Large intestine (tissue), 3 donors: ENCODE measurements at regions not wholly inside any gene's neighbourhood (a gene's known extent, or its start where the extent isn't known, plus 50 kb on each side); places are given as distances from the start of the nearest gene placed in this dataset.

Source experiments
- DNase-seq, 2 donors: peaks; one replicate each; pipeline versions ENCODE4 v3.0.0 to v3.0.0-alpha.2; 2013
- H3K27ac ChIP-seq: one replicate; pipeline ENCODE4 v1.5.1; 2013; ENCODE audit warnings: low read length
- H3K27me3 ChIP-seq: 2 replicates; pipeline ENCODE4 v1.6.1; 2013; ENCODE audit warnings: low read length; ENCODE audit not compliant: control insufficient read depth, insufficient read depth
- H3K36me3 ChIP-seq: 2 replicates; pipeline ENCODE4 v1.6.1; 2013; ENCODE audit warnings: low read length; ENCODE audit not compliant: control insufficient read depth, insufficient read depth
- H3K4me1 ChIP-seq: one replicate; pipeline ENCODE4 v1.6.1; 2013; ENCODE audit warnings: low read length; ENCODE audit not compliant: control insufficient read depth, insufficient read depth
- H3K4me3 ChIP-seq: one replicate; pipeline ENCODE4 v1.5.1; 2013; ENCODE audit warnings: low read length
- H3K9me3 ChIP-seq: one replicate; pipeline ENCODE4 v1.6.1; 2013; ENCODE audit warnings: mild to moderate bottlenecking, low read depth, low read length, moderate library complexity; ENCODE audit not compliant: control insufficient read depth
- WGBS: methylation state at CpG from one replicate; pipeline ENCODE4 v1.1.5; 2013; ENCODE audit warnings: low lambda C conversion rate; ENCODE audit not compliant: insufficient coverage; 5-methylcytosine and 5-hydroxymethylcytosine counted together

GRCh38 chr15:94970096-94970495 is 738.7 kb downstream of the MCTP2 start:
- no peaks in the 10 kb centered on the region for H3K4me1 ChIP-seq
- H3K9me3 ChIP-seq = no peaks in the 10 kb centered on the region
- H3K27ac ChIP-seq = no peak overlapping the region
- no peak for DNase-seq
- H3K4me3 ChIP-seq = no peak overlapping the region
- 100% methylated on average over 1 of the region's 1 CpG for WGBS
- H3K27me3 ChIP-seq = no peaks in the 10 kb centered on the region
- H3K36me3 ChIP-seq = no peaks in the 10 kb centered on the region

- no peaks in the 10 kb centered on the region for H3K27me3 ChIP-seq
- no peaks in the 10 kb centered on the region for H3K9me3 ChIP-seq
- H3K4me1 ChIP-seq = no peaks in the 10 kb centered on the region
- no CpG with 5 or more reads among the region's 9 CpGs for WGBS
- H3K36me3 ChIP-seq = no peaks in the 10 kb centered on the region
- H3K4me3 ChIP-seq = no peak overlapping the region
- no peak overlapping the region for H3K27ac ChIP-seq
- no peak for DNase-seq
Measured at GRCh38 chr15:94970802-94971201, 739.4 kb downstream of the MCTP2 start.

GRCh38 chr15:94972314-94972713 is 741.0 kb downstream of the MCTP2 start:
- Histone ChIP-seq H3K27me3 (no peaks in the 10 kb centered on the region), H3K9me3 (no peaks in the 10 kb centered on the region), H3K36me3 (no peaks in the 10 kb centered on the region), H3K4me3 (no peak overlapping the region), H3K4me1 (no peaks in the 10 kb centered on the region), H3K27ac (no peak overlapping the region)
- WGBS = no CpG with 5 or more reads among the region's 2 CpGs
- no peak for DNase-seq

- Histone ChIP-seq H3K36me3 (no peaks in the 10 kb centered on the region), H3K4me1 (no peaks in the 10 kb centered on the region), H3K27me3 (no peaks in the 10 kb centered on the region), H3K27ac (no peak overlapping the region), H3K4me3 (no peak overlapping the region), H3K9me3 (no peaks in the 10 kb centered on the region)
- no peak for DNase-seq
- WGBS = no CpG with 5 or more reads among the region's 1 CpG
Measured at GRCh38 chr15:94987085-94987484, 755.7 kb downstream of the MCTP2 start.

GRCh38 chr15:94991718-94992117 is 760.4 kb downstream of the MCTP2 start:
- no peak for DNase-seq
- no peak overlapping the region for H3K27ac ChIP-seq
- no peaks in the 10 kb centered on the region for H3K36me3 ChIP-seq
- no peaks in the 10 kb centered on the region for H3K27me3 ChIP-seq
- no peaks in the 10 kb centered on the region for H3K4me1 ChIP-seq
- no CpG with 5 or more reads among the region's 8 CpGs for WGBS
- no peak overlapping the region for H3K4me3 ChIP-seq
- H3K9me3 ChIP-seq = no peaks in the 10 kb centered on the region

GRCh38 chr15:95009635-95010034 is 778.3 kb downstream of the MCTP2 start:
- Histone ChIP-seq H3K27ac (no peak overlapping the region), H3K36me3 (no peaks in the 10 kb centered on the region), H3K4me1 (no peaks in the 10 kb centered on the region), H3K4me3 (no peak overlapping the region), H3K9me3 (peaks cover 2% of the 10 kb centered on the region), H3K27me3 (no peaks in the 10 kb centered on the region)
- 75% methylated on average over 1 of the region's 1 CpG for WGBS
- DNase-seq = no peak

- H3K9me3 ChIP-seq = no peaks in the 10 kb centered on the region
- H3K27me3 ChIP-seq = no peaks in the 10 kb centered on the region
- DNase-seq = no peak
- H3K4me3 ChIP-seq = no peak overlapping the region
- no peaks in the 10 kb centered on the region for H3K36me3 ChIP-seq
- no peaks in the 10 kb centered on the region for H3K4me1 ChIP-seq
- no peak overlapping the region for H3K27ac ChIP-seq
Measured at GRCh38 chr15:95013381-95013780, 782.0 kb downstream of the MCTP2 start.

GRCh38 chr15:95016511-95017229 is 785.3 kb downstream of the MCTP2 start:
- no peaks in the 10 kb centered on the region for H3K36me3 ChIP-seq
- no peak overlapping the region for H3K27ac ChIP-seq
- no peaks in the 10 kb centered on the region for H3K9me3 ChIP-seq
- no peaks in the 10 kb centered on the region for H3K27me3 ChIP-seq
- H3K4me3 ChIP-seq = no peak overlapping the region
- no peaks in the 10 kb centered on the region for H3K4me1 ChIP-seq
- WGBS = no CpG with 5 or more reads among the region's 2 CpGs
- DNase-seq = no peak

- no peak overlapping the region for H3K4me3 ChIP-seq
- WGBS = 60% methylated on average over 2 of the region's 4 CpGs
- no peaks in the 10 kb centered on the region for H3K36me3 ChIP-seq
- DNase-seq = no peak
- no peak overlapping the region for H3K27ac ChIP-seq
- no peaks in the 10 kb centered on the region for H3K9me3 ChIP-seq
- H3K4me1 ChIP-seq = no peaks in the 10 kb centered on the region
- no peaks in the 10 kb centered on the region for H3K27me3 ChIP-seq
Measured at GRCh38 chr15:95017666-95018328, 786.4 kb downstream of the MCTP2 start.

GRCh38 chr15:95018888-95019545 is 787.7 kb downstream of the MCTP2 start:
- H3K4me3 ChIP-seq = no peak overlapping the region
- DNase-seq = no peak
- whole genome bisulfite sequencing = 90% methylated on average over 2 of the region's 6 CpGs
- no peaks in the 10 kb centered on the region for H3K27me3 ChIP-seq
- H3K4me1 ChIP-seq = no peaks in the 10 kb centered on the region
- H3K9me3 ChIP-seq = no peaks in the 10 kb centered on the region
- no peaks in the 10 kb centered on the region for H3K36me3 ChIP-seq
- H3K27ac ChIP-seq = no peak overlapping the region
